GM19025 (cell line): ENCODE measurements at regions not wholly inside any gene's neighbourhood (a gene's known extent, or its start where the extent isn't known, plus 50 kb on each side); places are given as distances from the start of the nearest gene placed in this dataset.

Experiments used
- ATAC-seq: cut with Tn5 transposase; IDR thresholded peaks from one replicate; pipeline ENCODE4 v1.9.1; 2021; ENCODE audit warnings: mild to moderate bottlenecking, low read depth, moderate library complexity; ENCODE audit not compliant: unreplicated experiment

DNA sequence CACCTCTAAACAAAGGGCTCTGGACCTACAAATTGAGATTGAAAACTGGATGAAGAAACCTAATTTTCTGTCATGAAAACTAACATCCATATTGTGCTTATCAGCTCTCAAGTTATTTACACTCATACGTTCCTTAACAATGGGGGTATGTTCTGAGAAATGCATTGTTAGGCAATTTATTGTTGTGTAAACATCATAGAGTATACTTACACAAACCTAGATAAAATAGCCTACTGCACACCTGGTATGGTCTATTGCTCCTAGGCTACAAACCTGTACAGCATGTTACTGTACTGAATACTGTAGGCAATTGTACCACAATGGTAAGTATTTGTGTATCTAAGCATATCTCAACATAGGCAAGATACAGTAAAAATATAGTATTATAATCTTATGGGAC lies 191.4 kb downstream of the TM2D1 start:
- ATAC-seq, result no peak

GRCh38 chr1:61531716-61532115 lies 193.2 kb downstream of the TM2D1 start:
- ATAC-seq, result no peak

DNA sequence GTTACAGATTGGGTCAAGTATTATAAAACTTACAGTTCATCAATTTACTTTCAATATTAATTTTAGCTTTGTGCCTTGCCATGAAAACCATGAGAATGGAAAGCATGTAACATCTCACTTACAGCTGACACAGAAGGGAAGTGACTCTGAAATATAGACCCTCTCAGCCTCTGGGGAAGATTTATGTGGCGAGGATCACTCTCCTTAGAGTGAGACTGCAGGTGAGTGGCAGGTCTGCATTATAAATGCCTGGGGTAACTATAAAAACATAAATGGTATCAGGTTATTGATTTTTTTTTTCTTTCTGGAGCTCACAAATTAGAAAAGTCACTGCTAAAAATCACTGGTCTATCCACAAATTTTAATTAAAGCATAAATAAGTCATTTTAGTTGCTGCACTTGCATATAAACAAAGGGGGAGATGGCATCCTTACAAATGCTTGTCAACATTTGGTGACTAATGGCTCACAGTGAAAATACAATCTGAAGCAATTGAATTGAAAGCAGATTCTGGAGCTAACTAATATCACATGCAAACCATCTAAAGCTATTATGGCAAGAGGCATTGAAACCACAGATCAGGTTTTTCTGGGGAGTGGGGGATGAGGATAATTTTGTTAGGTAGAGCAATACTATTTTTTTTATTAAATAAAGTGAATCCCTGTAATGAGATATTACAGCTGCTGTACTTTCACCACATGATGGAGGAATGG lies 200.9 kb downstream of the TM2D1 start:
- ATAC-seq, result no peak

DNA sequence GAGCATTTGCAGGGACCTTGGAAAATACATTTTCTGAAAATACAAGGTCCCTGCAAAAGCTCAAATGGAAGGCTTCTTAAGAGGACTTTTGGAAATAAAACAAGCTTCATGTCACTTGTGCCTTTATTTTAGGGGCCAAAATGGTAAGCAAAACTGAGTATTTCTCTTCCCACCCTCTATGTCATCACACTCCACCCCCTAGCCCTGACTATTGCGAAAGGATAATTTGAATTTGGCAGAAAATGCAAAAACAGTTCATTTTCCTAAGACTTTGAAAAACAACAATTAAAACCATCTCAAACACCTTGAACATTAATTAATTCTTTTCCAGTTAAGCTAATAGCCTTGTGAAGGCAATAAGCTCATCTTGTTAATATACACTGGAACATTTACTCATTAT lies 201.7 kb downstream of the TM2D1 start:
- no peak for ATAC-seq

DNA sequence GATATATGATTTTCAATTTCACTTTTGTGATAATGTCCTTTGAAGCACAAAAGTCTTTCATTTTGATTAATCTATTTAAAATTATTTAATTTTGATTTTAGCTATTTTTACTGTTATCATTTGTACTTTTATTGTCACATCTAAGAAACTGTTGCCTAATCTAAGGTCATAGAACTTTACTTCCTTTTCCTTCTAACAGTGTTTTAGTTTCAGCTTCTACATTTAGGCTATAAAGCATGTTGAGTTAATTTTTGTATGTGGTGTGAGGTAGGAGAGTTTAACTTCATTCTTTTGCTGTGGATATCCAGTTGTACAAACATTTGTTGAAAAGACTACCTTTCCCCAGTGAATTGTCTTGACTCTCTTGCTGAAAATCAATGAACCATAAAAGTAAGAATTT lies 204.5 kb downstream of the TM2D1 start:
- no peak for ATAC-seq

DNA sequence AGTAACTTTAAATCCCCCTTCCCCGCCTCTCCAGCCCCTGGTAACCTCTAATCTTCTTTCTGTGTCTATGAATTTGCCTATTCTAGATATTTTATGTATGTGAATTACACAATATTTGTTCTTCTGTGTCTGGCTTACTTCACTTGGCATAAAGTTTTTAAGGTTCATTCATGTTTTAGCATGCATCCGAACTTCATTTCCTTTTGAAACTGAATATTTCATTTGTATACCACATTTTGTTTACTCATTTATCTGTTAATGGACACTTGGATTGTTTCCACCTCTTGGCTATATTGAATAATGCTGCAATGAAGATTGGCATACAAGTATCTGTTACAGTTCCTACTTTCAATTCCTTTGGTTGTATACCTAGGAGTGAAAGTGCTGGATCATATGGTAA lies 205.3 kb downstream of the TM2D1 start:
- ATAC-seq, result no peak

DNA sequence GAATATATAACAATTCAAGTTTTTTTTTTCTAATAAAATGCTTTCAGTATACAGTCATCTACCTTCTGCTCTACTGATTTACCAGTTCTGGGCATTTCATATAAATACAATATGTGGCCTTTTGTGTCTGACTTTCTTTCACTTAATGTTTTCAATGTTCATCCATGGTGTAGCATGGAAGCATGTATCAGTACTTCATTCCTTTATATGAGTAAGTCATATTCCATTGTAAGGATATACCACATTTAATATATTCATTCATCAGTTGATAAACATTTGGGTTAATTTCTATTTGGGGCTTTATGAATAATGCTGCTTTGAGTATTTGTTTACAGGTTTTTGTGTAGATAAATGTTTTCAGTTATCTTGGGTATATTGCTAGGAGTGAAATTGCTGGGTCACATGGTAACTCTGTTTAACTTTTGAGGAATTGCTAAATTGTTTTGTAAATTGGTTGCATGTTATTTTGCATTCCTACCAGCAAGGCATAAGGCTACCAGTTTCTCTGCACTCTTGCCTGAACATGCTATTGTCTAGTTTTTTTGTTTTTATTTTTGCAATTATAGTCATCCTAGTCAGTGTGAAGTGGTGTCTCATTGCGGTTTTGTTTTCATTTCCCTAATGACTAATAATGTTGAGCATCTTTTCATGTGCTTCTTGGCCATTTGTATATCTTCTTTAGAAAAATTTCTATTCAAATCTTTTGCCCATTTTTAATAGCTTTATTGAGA lies 206.1 kb downstream of the TM2D1 start:
- ATAC-seq, result no peak

- ATAC-seq, result no peak
Observed at GRCh38 chr1:61517345-61517744, 207.6 kb downstream of the TM2D1 start.

- ATAC-seq, result no peak
Observed at GRCh38 chr1:61515096-61515495, 209.8 kb downstream of the TM2D1 start.
